Erythroblast (primary cell): ENCODE measurements at regions not wholly inside any gene's neighbourhood (a gene's known extent, or its start where the extent isn't known, plus 50 kb on each side); places are given as distances from the start of the nearest gene placed in this dataset.
"Not testable (repeated sequence)": the region's sequence is repeated elsewhere in the genome, so short reads cannot be mapped to it uniquely, and the experiment has no call there.

Source experiments
- DNase-seq, 2 experiments: peaks; one replicate each; lab custom pipeline; 2025; lab: John Stamatoyannopoulos, UW
- GATA1 ChIP-seq: IDR thresholded peaks from 2 replicates; pipeline ENCODE4 v1.6.1; 2011; ENCODE audit warnings: low read depth, mild to moderate bottlenecking, control low read depth, low read length, moderate library complexity
- POLR2A ChIP-seq: IDR thresholded peaks from 2 replicates; pipeline ENCODE4 v1.6.1; 2011; ENCODE audit warnings: mild to moderate bottlenecking, low read length

GRCh38 chr17:37859451-37859850 lies 64.8 kb upstream of the TBC1D3K start:
- DNase-seq: no peak
- TF ChIP-seq POLR2A (no peak), GATA1 (no peak)

GRCh38 chr17:37858391-37858790 lies 65.8 kb upstream of the TBC1D3K start:
- DNase-seq: not testable (repeated sequence)

GRCh38 chr17:37856245-37856644 lies 68.0 kb upstream of the TBC1D3K start:
- TF ChIP-seq GATA1: no peak
- TF ChIP-seq POLR2A: no peak
- no peak for DNase-seq

GRCh38 chr17:37849617-37849972 lies 74.6 kb upstream of the TBC1D3K start:
- no peak for DNase-seq
- no peak for TF ChIP-seq GATA1
- no peak for TF ChIP-seq POLR2A

GRCh38 chr17:37848690-37849616 lies 75.3 kb upstream of the TBC1D3K start:
- TF ChIP-seq POLR2A (no peak), GATA1 (no peak)
- peak in 1 of 2 experiments; percentile 39 for DNase-seq

- no peak for TF ChIP-seq POLR2A
- no peak for TF ChIP-seq GATA1
- no peak for DNase-seq
Measured at GRCh38 chr17:37847811-37848331, 76.3 kb upstream of the TBC1D3K start.

- TF ChIP-seq POLR2A (no peak), GATA1 (no peak)
- no peak for DNase-seq
Measured at GRCh38 chr17:37847102-37847501, 77.1 kb upstream of the TBC1D3K start.

- no peak for DNase-seq
- TF ChIP-seq GATA1 (no peak), POLR2A (no peak)
Measured at GRCh38 chr17:37844977-37845293, 79.3 kb upstream of the TBC1D3K start.

GRCh38 chr17:37844158-37844976 lies 79.8 kb upstream of the TBC1D3K start:
- TF ChIP-seq GATA1 (no peak), POLR2A (no peak)
- peak; percentile 59 to 66 for DNase-seq

GRCh38 chr17:37842401-37842800 lies 81.8 kb upstream of the TBC1D3K start:
- no peak for DNase-seq
- TF ChIP-seq GATA1 (no peak), POLR2A (no peak)

GRCh38 chr17:37841232-37841631 lies 83.0 kb upstream of the TBC1D3K start:
- no peak for DNase-seq
- no peak for TF ChIP-seq GATA1
- no peak for TF ChIP-seq POLR2A

- TF ChIP-seq POLR2A (no peak), GATA1 (no peak)
- DNase-seq: no peak
Measured at GRCh38 chr17:37840576-37840975, 83.6 kb upstream of the TBC1D3K start.

- DNase-seq: no peak
- TF ChIP-seq POLR2A (no peak), GATA1 (no peak)
Measured at GRCh38 chr17:37839196-37839978, 84.8 kb upstream of the TBC1D3K start.

GRCh38 chr17:37838276-37838675 lies 85.9 kb upstream of the TBC1D3K start:
- no peak for DNase-seq
- TF ChIP-seq POLR2A (no peak), GATA1 (no peak)
